HepG2 (cell line): ENCODE measurements at regions not wholly inside any gene's neighbourhood (a gene's known extent, or its start where the extent isn't known, plus 50 kb on each side); places are given as distances from the start of the nearest gene placed in this dataset.

ENCODE experiments used
- ATAC-seq: fragments of 200-7000 bp; cut with Tn5 transposase; 3 replicates; pipeline ENCODE4 v1.9.1; 2020; ENCODE audit warnings: mild to moderate bottlenecking, moderate library complexity
- BruUV-seq: library from RNA; stranded (reverse); fragments of 400-500 nt; replicated peaks from 2 replicates; lab custom pipeline; 2021; lab: Mats Ljungman, UMichigan
- CTCF ChIA-PET: fragments of 300-600 bp; formaldehyde crosslinking; extraction: SDS; loops from one replicate; lab custom pipeline; 2021; ENCODE audit warnings: low total read pairs, inconsistent platforms, low intra/inter-chr PET ratio; lab: Yijun Ruan, JAX
- POLR2A ChIA-PET: fragments of 350-600 bp; sonication (Branson Sonifier 250); formaldehyde crosslinking; loops from one replicate; lab custom pipeline; 2020; ENCODE audit warnings: antibody characterized with exemption, inconsistent platforms; lab: Yijun Ruan, JAX
- DNase-seq: peaks from one replicate; pipeline ENCODE4 v3.0.0-alpha.2; 2015; ENCODE audit warnings: low spot score
- FAIRE-seq: peaks from 3 replicates; lab custom pipeline; 2011; peaks lifted over from hg19 to GRCh38; lab: Jason Lieb, UNC
- H2AFZ ChIP-seq: one replicate; pipeline ENCODE4 v1.6.1; 2011; ENCODE audit warnings: low read length, inconsistent platforms
- H3K27ac ChIP-seq: fragments of 300-600 bp; 3 replicates; pipeline ENCODE4 v1.8.0; 2011; ENCODE audit warnings: mixed run types, mild to moderate bottlenecking, mixed read lengths, low read length, inconsistent platforms; ENCODE audit not compliant: insufficient read depth; ENCODE audit errors: extremely low read length
- H3K27me3 ChIP-seq, 2 experiments: fragments of 200-600 bp in 1 of 2; 2 replicates in 1 of 2; 3 replicates in 1 of 2; pipeline versions ENCODE4 v1.6.0 to v1.8.0; 2011; ENCODE audit warnings: low read length in 2 of 2, mild to moderate bottlenecking in 2 of 2, moderate library complexity in 2 of 2, inconsistent platforms in 1 of 2; ENCODE audit not compliant: insufficient read depth in 2 of 2, control insufficient read depth in 1 of 2
- H3K36me3 ChIP-seq, 2 experiments: fragments of 200-600 bp in 1 of 2; replicated peaks in 1 of 2; 2 replicates in 1 of 2; 3 replicates in 1 of 2; pipeline versions ENCODE4 v1.5.1 to v1.8.0; 2011; ENCODE audit warnings: low read length in 2 of 2, inconsistent platforms in 1 of 2; ENCODE audit not compliant: insufficient read depth in 2 of 2, control insufficient read depth in 1 of 2
- H3K4me1 ChIP-seq: 2 replicates; pipeline ENCODE4 v1.5.1; 2012; ENCODE audit warnings: low read length, inconsistent platforms; ENCODE audit not compliant: insufficient read depth
- H3K4me2 ChIP-seq: 2 replicates; pipeline ENCODE4 v1.6.0; 2011; ENCODE audit warnings: low read depth, low read length, inconsistent platforms
- H3K4me3 ChIP-seq, 3 experiments: fragments of 200-600 bp in 1 of 3; sonication (generic), shearing (Covaris generic) in 1 of 3; replicated peaks in 1 of 3; 2 replicates each; pipeline ENCODE4 v1.5.1; 2011 to 2016; ENCODE audit warnings: low read length in 3 of 3, inconsistent platforms in 2 of 3, low read depth in 2 of 3, mild to moderate bottlenecking in 2 of 3, control low read depth in 1 of 3, mixed read lengths in 1 of 3; ENCODE audit not compliant: insufficient read depth in 1 of 3
- H3K79me2 ChIP-seq: one replicate; pipeline ENCODE4 v1.6.1; 2011; ENCODE audit warnings: low read length, inconsistent platforms; ENCODE audit not compliant: insufficient read depth
- H3K9ac ChIP-seq: 2 replicates; pipeline ENCODE4 v1.6.0; 2011; ENCODE audit warnings: mild to moderate bottlenecking, low read depth, low read length, inconsistent platforms; ENCODE audit not compliant: insufficient read depth
- H3K9me3 ChIP-seq: 2 replicates; pipeline ENCODE4 v1.5.1; 2012; ENCODE audit warnings: mild to moderate bottlenecking, low read length
- H4K20me1 ChIP-seq: 2 replicates; pipeline ENCODE4 v1.6.0; 2011; ENCODE audit warnings: inconsistent platforms, mild to moderate bottlenecking, low read length, moderate library complexity; ENCODE audit not compliant: insufficient read depth
- PRDM15 ChIP-seq: sonication (generic); formaldehyde crosslinking; IDR thresholded peaks from 2 replicates; pipeline ENCODE4 v1.4.0; 2020; ENCODE audit warnings: missing genetic modification reagents
- SALL2 ChIP-seq: sonication (generic); formaldehyde crosslinking; IDR thresholded peaks from 2 replicates; pipeline ENCODE4 v1.8.1; 2023; ENCODE audit warnings: mild to moderate bottlenecking, missing genetic modification reagents, inconsistent platforms
- THAP11 ChIP-seq: IDR thresholded peaks from 2 replicates; pipeline ENCODE4 v1.6.1; 2016; ENCODE audit warnings: missing biosample characterization, missing genetic modification reagents
- WIZ ChIP-seq: sonication (generic); formaldehyde crosslinking; IDR thresholded peaks from 2 replicates; pipeline ENCODE4 v1.5.1; 2020; ENCODE audit warnings: mild to moderate bottlenecking, missing genetic modification reagents
- ZNF382 ChIP-seq: sonication (generic); formaldehyde crosslinking; IDR thresholded peaks from 2 replicates; pipeline ENCODE4 v1.5.0; 2020; ENCODE audit warnings: missing genetic modification reagents, mild to moderate bottlenecking, borderline replicate concordance
- ZNF383 ChIP-seq: sonication (generic); formaldehyde crosslinking; IDR thresholded peaks from 2 replicates; pipeline ENCODE4 v1.4.0; 2020; ENCODE audit warnings: missing genetic modification reagents, mild to moderate bottlenecking, borderline replicate concordance
- ZNF605 ChIP-seq: sonication (generic); formaldehyde crosslinking; IDR thresholded peaks from 2 replicates; pipeline ENCODE4 v1.8.0; 2022; ENCODE audit warnings: mild to moderate bottlenecking, missing genetic modification reagents
- WGBS: methylation state at CpG from one replicate; pipeline ENCODE4 v1.1.6; 2017; ENCODE audit warnings: low lambda C conversion rate; 5-methylcytosine and 5-hydroxymethylcytosine counted together
- in situ Hi-C: cut with HindIII; loops from 2 replicates; pipeline ENCODE4 v1.10.0; 2017; ENCODE audit warnings: low pct_unique_long_range_greater_than_20kb; ENCODE audit not compliant: extremely low pct_ligation_motif_present
- intact Hi-C: fragments of 100-400 bp; cut with micrococcal nuclease; formaldehyde crosslinking; loops from one replicate; pipeline ENCODE4 v1.10.0; 2022; ENCODE audit not compliant: unreplicated experiment
- TF ChIP-seq, protein P1 (sequence below): sonication (generic); formaldehyde crosslinking; IDR thresholded peaks from 2 replicates; pipeline ENCODE4 v1.4.0; 2020; ENCODE audit warnings: missing genetic modification reagents, borderline replicate concordance
- TF ChIP-seq, protein P2 (sequence below): sonication (generic); formaldehyde crosslinking; IDR thresholded peaks from 2 replicates; pipeline ENCODE4 v1.4.0; 2020; ENCODE audit warnings: missing genetic modification reagents
- TF ChIP-seq, protein P3 (sequence below): fragments of 450-650 bp; IDR thresholded peaks from 2 replicates; pipeline ENCODE4 v1.6.1; 2017; ENCODE audit warnings: mild to moderate bottlenecking
- TF ChIP-seq, protein P4 (sequence below): sonication (generic); formaldehyde crosslinking; IDR thresholded peaks from 2 replicates; pipeline ENCODE4 v1.4.0; 2020; ENCODE audit warnings: mild to moderate bottlenecking, missing genetic modification reagents, borderline replicate concordance

DNA sequence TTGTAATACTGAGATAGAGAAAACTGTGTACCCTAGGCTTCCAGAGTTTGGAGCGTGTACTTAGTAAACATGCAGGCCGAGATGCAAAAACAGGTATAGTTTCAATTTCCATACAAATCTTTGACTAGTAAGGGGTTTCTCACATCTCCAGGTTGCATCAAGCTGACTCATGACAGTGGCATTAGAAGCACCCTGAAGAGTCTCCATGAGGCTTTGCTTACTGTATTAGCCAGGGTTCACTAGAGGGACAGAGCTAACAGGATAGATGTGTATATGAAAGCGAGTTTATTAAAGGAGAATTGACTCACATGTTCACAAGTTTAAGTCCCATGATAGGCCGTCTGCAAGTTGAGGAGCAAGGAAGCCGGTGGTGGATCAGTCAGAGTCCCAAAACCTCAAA lies 275.3 kb upstream of the CDH6 start:
- intact Hi-C loops (no loop called here), in situ Hi-C loops (no loop called here)
- no peaks in the 10 kb centered on the region for H4K20me1 ChIP-seq
- H3K4me2 ChIP-seq = no peak overlapping the region
- no peak for DNase-seq
- 8% methylated on average over 5 of the region's 5 CpGs for WGBS
- H3K27ac ChIP-seq = no peak overlapping the region
- no peak for ATAC-seq
- H3K27me3 ChIP-seq = no peaks in the 10 kb centered on the region
- no peaks in the 10 kb centered on the region for H3K9me3 ChIP-seq
- no peak for FAIRE-seq
- no peaks in the 10 kb centered on the region for H3K36me3 ChIP-seq
- no peaks in the 10 kb centered on the region for H3K4me1 ChIP-seq
- H2AFZ ChIP-seq = no peak overlapping the region
- H3K4me3 ChIP-seq = no peak overlapping the region
- BruUV-seq = no TSS peak
- no peak overlapping the region for H3K9ac ChIP-seq
- H3K79me2 ChIP-seq = no peaks in the 10 kb centered on the region
- ChIA-PET POLR2A (no interaction called here), CTCF (no interaction called here)
- TF ChIP-seq THAP11 (CRISPR knock-in tag) = no peak
- no peak for TF ChIP-seq ZNF383 (CRISPR knock-in tag)
- TF ChIP-seq PRDM15 (CRISPR knock-in tag) = no peak
- no peak for TF ChIP-seq ZNF605 (CRISPR knock-in tag)
- no peak for TF ChIP-seq WIZ
- TF ChIP-seq, protein P1, sequence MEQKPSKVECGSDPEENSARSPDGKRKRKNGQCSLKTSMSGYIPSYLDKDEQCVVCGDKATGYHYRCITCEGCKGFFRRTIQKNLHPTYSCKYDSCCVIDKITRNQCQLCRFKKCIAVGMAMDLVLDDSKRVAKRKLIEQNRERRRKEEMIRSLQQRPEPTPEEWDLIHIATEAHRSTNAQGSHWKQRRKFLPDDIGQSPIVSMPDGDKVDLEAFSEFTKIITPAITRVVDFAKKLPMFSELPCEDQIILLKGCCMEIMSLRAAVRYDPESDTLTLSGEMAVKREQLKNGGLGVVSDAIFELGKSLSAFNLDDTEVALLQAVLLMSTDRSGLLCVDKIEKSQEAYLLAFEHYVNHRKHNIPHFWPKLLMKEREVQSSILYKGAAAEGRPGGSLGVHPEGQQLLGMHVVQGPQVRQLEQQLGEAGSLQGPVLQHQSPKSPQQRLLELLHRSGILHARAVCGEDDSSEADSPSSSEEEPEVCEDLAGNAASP (CRISPR knock-in tag) = no peak
- TF ChIP-seq, protein P2, sequence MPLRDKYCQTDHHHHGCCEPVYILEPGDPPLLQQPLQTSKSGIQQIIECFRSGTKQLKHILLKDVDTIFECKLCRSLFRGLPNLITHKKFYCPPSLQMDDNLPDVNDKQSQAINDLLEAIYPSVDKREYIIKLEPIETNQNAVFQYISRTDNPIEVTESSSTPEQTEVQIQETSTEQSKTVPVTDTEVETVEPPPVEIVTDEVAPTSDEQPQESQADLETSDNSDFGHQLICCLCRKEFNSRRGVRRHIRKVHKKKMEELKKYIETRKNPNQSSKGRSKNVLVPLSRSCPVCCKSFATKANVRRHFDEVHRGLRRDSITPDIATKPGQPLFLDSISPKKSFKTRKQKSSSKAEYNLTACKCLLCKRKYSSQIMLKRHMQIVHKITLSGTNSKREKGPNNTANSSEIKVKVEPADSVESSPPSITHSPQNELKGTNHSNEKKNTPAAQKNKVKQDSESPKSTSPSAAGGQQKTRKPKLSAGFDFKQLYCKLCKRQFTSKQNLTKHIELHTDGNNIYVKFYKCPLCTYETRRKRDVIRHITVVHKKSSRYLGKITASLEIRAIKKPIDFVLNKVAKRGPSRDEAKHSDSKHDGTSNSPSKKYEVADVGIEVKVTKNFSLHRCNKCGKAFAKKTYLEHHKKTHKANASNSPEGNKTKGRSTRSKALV (CRISPR knock-in tag) = no peak
- TF ChIP-seq ZNF382 (CRISPR knock-in tag) = no peak
- TF ChIP-seq, protein P3, sequence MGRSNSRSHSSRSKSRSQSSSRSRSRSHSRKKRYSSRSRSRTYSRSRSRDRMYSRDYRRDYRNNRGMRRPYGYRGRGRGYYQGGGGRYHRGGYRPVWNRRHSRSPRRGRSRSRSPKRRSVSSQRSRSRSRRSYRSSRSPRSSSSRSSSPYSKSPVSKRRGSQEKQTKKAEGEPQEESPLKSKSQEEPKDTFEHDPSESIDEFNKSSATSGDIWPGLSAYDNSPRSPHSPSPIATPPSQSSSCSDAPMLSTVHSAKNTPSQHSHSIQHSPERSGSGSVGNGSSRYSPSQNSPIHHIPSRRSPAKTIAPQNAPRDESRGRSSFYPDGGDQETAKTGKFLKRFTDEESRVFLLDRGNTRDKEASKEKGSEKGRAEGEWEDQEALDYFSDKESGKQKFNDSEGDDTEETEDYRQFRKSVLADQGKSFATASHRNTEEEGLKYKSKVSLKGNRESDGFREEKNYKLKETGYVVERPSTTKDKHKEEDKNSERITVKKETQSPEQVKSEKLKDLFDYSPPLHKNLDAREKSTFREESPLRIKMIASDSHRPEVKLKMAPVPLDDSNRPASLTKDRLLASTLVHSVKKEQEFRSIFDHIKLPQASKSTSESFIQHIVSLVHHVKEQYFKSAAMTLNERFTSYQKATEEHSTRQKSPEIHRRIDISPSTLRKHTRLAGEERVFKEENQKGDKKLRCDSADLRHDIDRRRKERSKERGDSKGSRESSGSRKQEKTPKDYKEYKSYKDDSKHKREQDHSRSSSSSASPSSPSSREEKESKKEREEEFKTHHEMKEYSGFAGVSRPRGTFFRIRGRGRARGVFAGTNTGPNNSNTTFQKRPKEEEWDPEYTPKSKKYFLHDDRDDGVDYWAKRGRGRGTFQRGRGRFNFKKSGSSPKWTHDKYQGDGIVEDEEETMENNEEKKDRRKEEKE = no peak
- TF ChIP-seq, protein P4, sequence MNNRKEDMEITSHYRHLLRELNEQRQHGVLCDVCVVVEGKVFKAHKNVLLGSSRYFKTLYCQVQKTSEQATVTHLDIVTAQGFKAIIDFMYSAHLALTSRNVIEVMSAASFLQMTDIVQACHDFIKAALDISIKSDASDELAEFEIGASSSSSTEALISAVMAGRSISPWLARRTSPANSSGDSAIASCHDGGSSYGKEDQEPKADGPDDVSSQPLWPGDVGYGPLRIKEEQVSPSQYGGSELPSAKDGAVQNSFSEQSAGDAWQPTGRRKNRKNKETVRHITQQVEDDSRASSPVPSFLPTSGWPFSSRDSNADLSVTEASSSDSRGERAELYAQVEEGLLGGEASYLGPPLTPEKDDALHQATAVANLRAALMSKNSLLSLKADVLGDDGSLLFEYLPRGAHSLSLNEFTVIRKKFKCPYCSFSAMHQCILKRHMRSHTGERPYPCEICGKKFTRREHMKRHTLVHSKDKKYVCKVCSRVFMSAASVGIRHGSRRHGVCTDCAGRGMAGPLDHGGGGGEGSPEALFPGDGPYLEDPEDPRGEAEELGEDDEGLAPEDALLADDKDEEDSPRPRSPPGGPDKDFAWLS = no peak
- TF ChIP-seq SALL2 = no peak
